ENCODE measurements at regions not wholly inside any gene's neighbourhood (a gene's known extent, or its start where the extent isn't known, plus 50 kb on each side); places are given as distances from the start of the nearest gene placed in this dataset.

- Histone ChIP-seq H3K79me2 (ENCODE audit: control insufficient read depth, insufficient read depth, low read length) (no peaks in the 10 kb centered on the region), H3K9ac (replicated peaks; ENCODE audit: extremely low read depth, insufficient read depth, low read length) (no peak overlapping the region), H3K9me3 (replicated peaks; ENCODE audit: control insufficient read depth, insufficient read depth, low read length) (no peaks in the 10 kb centered on the region), H3K4me3 (replicated peaks in 1 of 3; ENCODE audit: insufficient read depth in 1 of 3, low read depth in 1 of 3, low read length in 3 of 3) (no peak overlapping the region), H3K4me1 (ENCODE audit: control insufficient read depth, extremely low read depth, insufficient read depth, low read length) (no peaks in the 10 kb centered on the region), H2AFZ (ENCODE audit: low read depth, low read length) (no peak overlapping the region), H3K27ac (ENCODE audit: insufficient read depth, low read depth, low read length) (no peak overlapping the region), H3K36me3 (ENCODE audit: control insufficient read depth in 2 of 2, extremely low read depth in 1 of 2, insufficient read depth in 2 of 2, low read length in 2 of 2) (no peaks in the 10 kb centered on the region), H4K20me1 (replicated peaks; ENCODE audit: control insufficient read depth, extremely low read depth, insufficient read depth, low read length) (no peaks in the 10 kb centered on the region), H3K9me1 (replicated peaks; ENCODE audit: control insufficient read depth, extremely low read depth, insufficient read depth, low read length) (no peaks in the 10 kb centered on the region), H3K4me2 (ENCODE audit: insufficient read depth, low read length) (no peak overlapping the region), H3K27me3 (ENCODE audit: control insufficient read depth in 2 of 2, insufficient read depth in 2 of 2, low read length in 2 of 2) (no peaks in the 10 kb centered on the region)
- FAIRE-seq (no peak), DNase-seq (ENCODE audit: low read depth, low spot score) (no peak)
- intact Hi-C loops (cut with micrococcal nuclease) = no loop called here
- dilution Hi-C loops (cut with MboI; ENCODE audit: extremely low pct_ligation_motif_present, low sequenced_read_pairs) = no loop called here
- no TSS peak for BruUV-seq (replicated peaks)
- ChIA-PET POLR2A (no interaction called here), CTCF (no interaction called here)
- TF ChIP-seq JUN (IDR thresholded peaks at IDR 0.05; ENCODE audit: borderline replicate concordance, insufficient read depth, insufficient read length, low read depth) = no peak
- no peak for TF ChIP-seq MAX (IDR thresholded peaks at IDR 0.05; ENCODE audit: insufficient read depth, insufficient read length)
- no peak for TF ChIP-seq MYC (IDR thresholded peaks at IDR 0.05; ENCODE audit: low read depth, low read length)
- TF ChIP-seq POLR2A (IDR thresholded peaks at IDR 0.05; ENCODE audit: low read depth, low read length) = no peak
Measured at GRCh38 chr3:163671201-163671600, 1407.1 kb downstream of the SI start.

GRCh38 chr3:163664466-163664865, 1413.8 kb downstream of the SI start:
- no peak overlapping the region for H2AFZ ChIP-seq (ENCODE audit: low read depth, low read length)
- no peak overlapping the region for H3K4me3 ChIP-seq (replicated peaks in 1 of 3; ENCODE audit: insufficient read depth in 1 of 3, low read depth in 1 of 3, low read length in 3 of 3)
- no peaks in the 10 kb centered on the region for H3K9me3 ChIP-seq (replicated peaks; ENCODE audit: control insufficient read depth, insufficient read depth, low read length)
- no peaks in the 10 kb centered on the region for H3K79me2 ChIP-seq (ENCODE audit: control insufficient read depth, insufficient read depth, low read length)
- no peaks in the 10 kb centered on the region for H4K20me1 ChIP-seq (replicated peaks; ENCODE audit: control insufficient read depth, extremely low read depth, insufficient read depth, low read length)
- no peak for FAIRE-seq
- no peaks in the 10 kb centered on the region for H3K9me1 ChIP-seq (replicated peaks; ENCODE audit: control insufficient read depth, extremely low read depth, insufficient read depth, low read length)
- H3K4me2 ChIP-seq (ENCODE audit: insufficient read depth, low read length) = no peak overlapping the region
- no TSS peak for BruUV-seq (replicated peaks)
- TF ChIP-seq JUN (IDR thresholded peaks at IDR 0.05; ENCODE audit: borderline replicate concordance, insufficient read depth, insufficient read length, low read depth) = no peak
- TF ChIP-seq EZH2 (IDR thresholded peaks at IDR 0.05; ENCODE audit: borderline replicate concordance, low read depth, low read length, severe bottlenecking) = no peak
- no peak for TF ChIP-seq CTCF (IDR thresholded peaks at IDR 0.05; ENCODE audit: extremely low read depth in 1 of 2, insufficient read depth in 1 of 2, low read depth in 1 of 2, low read length in 2 of 2)
- TF ChIP-seq POLR2A (IDR thresholded peaks at IDR 0.05; ENCODE audit: low read depth, low read length) = no peak
- TF ChIP-seq FOS (IDR thresholded peaks at IDR 0.05; ENCODE audit: borderline replicate concordance, insufficient read depth, low read length) = no peak
- no peak for TF ChIP-seq MAX (IDR thresholded peaks at IDR 0.05; ENCODE audit: insufficient read depth, insufficient read length)
- TF ChIP-seq GATA2 (IDR thresholded peaks at IDR 0.05; ENCODE audit: insufficient read depth, insufficient read length, low read depth, low read length) = no peak
- no peak for TF ChIP-seq MYC (IDR thresholded peaks at IDR 0.05; ENCODE audit: low read depth, low read length)
- TF ChIP-seq POLR2AphosphoS5 (IDR thresholded peaks at IDR 0.05; ENCODE audit: insufficient read depth, low read depth, low read length) = no peak
- intact Hi-C loops (cut with micrococcal nuclease) (no loop called here), dilution Hi-C loops (cut with MboI; ENCODE audit: extremely low pct_ligation_motif_present, low sequenced_read_pairs) (no loop called here)
- no peaks in the 10 kb centered on the region for H3K4me1 ChIP-seq (ENCODE audit: control insufficient read depth, extremely low read depth, insufficient read depth, low read length)
- no peak for DNase-seq (ENCODE audit: low read depth, low spot score)
- CTCF ChIA-PET = no interaction called here
- no peak overlapping the region for H3K9ac ChIP-seq (replicated peaks; ENCODE audit: extremely low read depth, insufficient read depth, low read length)
- POLR2A ChIA-PET = no interaction called here
- H3K27me3 ChIP-seq (ENCODE audit: control insufficient read depth in 2 of 2, insufficient read depth in 2 of 2, low read length in 2 of 2) = no peaks in the 10 kb centered on the region
- no peak overlapping the region for H3K27ac ChIP-seq (ENCODE audit: insufficient read depth, low read depth, low read length)
- no peaks in the 10 kb centered on the region for H3K36me3 ChIP-seq (ENCODE audit: control insufficient read depth in 2 of 2, extremely low read depth in 1 of 2, insufficient read depth in 2 of 2, low read length in 2 of 2)

Measured in endothelial cell of umbilical vein (primary cell).